Kidney epithelial cell (primary cell): ENCODE measurements at regions not wholly inside any gene's neighbourhood (a gene's known extent, or its start where the extent isn't known, plus 50 kb on each side); places are given as distances from the start of the nearest gene placed in this dataset.

Source experiments
- DNase-seq: peaks from one replicate; pipeline ENCODE4 v3.0.0-alpha.2; 2010; ENCODE audit warnings: low read depth
- H3K27me3 ChIP-seq: 2 replicates; pipeline ENCODE4 v1.6.0; 2011; ENCODE audit warnings: low read length; ENCODE audit not compliant: control insufficient read depth, insufficient read depth
- H3K36me3 ChIP-seq: 2 replicates; pipeline ENCODE4 v1.5.1; 2011; ENCODE audit warnings: low read length; ENCODE audit not compliant: control insufficient read depth, insufficient read depth
- H3K4me3 ChIP-seq: 2 replicates; pipeline ENCODE4 v1.5.1; 2011; ENCODE audit warnings: low read depth, mild to moderate bottlenecking, control low read depth, low read length
- CTCF ChIP-seq: IDR thresholded peaks from 2 replicates; pipeline ENCODE4 v1.5.1; 2011; ENCODE audit warnings: mild to moderate bottlenecking, moderate library complexity, low read length, control low read depth, inconsistent platforms; ENCODE audit not compliant: insufficient read depth, poor library complexity, severe bottlenecking

GRCh38 chr7:156167987-156168386 is 355.7 kb upstream of the SHH start:
- Histone ChIP-seq H3K36me3 (no peaks in the 10 kb centered on the region), H3K4me3 (no peak overlapping the region), H3K27me3 (peaks cover 4% of the 10 kb centered on the region)
- no peak for DNase-seq
- no peak for TF ChIP-seq CTCF

GRCh38 chr7:156167417-156167807 is 355.1 kb upstream of the SHH start:
- DNase-seq: no peak
- Histone ChIP-seq H3K27me3 (peaks cover 4% of the 10 kb centered on the region), H3K4me3 (no peak overlapping the region), H3K36me3 (no peaks in the 10 kb centered on the region)
- TF ChIP-seq CTCF: no peak

GRCh38 chr7:156166692-156167416 is 354.6 kb upstream of the SHH start:
- peaks cover 4% of the 10 kb centered on the region for H3K27me3 ChIP-seq
- TF ChIP-seq CTCF: no peak
- DNase-seq: no peak
- H3K4me3 ChIP-seq: no peak overlapping the region
- no peaks in the 10 kb centered on the region for H3K36me3 ChIP-seq

GRCh38 chr7:156163747-156164146 is 351.5 kb upstream of the SHH start:
- peaks cover 4% of the 10 kb centered on the region for H3K27me3 ChIP-seq
- TF ChIP-seq CTCF: no peak
- H3K36me3 ChIP-seq: no peaks in the 10 kb centered on the region
- H3K4me3 ChIP-seq: no peak overlapping the region
- DNase-seq: no peak

GRCh38 chr7:156162451-156162850 is 350.2 kb upstream of the SHH start:
- Histone ChIP-seq H3K4me3 (no peak overlapping the region), H3K27me3 (peaks cover 4% of the 10 kb centered on the region), H3K36me3 (no peaks in the 10 kb centered on the region)
- TF ChIP-seq CTCF: no peak
- DNase-seq: no peak

GRCh38 chr7:156160811-156161210 is 348.5 kb upstream of the SHH start:
- Histone ChIP-seq H3K27me3 (peaks cover 2% of the 10 kb centered on the region), H3K4me3 (no peak overlapping the region), H3K36me3 (no peaks in the 10 kb centered on the region)
- DNase-seq: no peak
- no peak for TF ChIP-seq CTCF
